ENCODE measurements at regions not wholly inside any gene's neighbourhood (a gene's known extent, or its start where the extent isn't known, plus 50 kb on each side); places are given as distances from the start of the nearest gene placed in this dataset.
A peak's percentile ranks its signal among the peaks of the same experiment; 100 is the strongest.

GRCh38 chrX:22666441-22666840, 333.3 kb upstream of the DDX53 start:
- peak in 2 of 7 donors; percentile 4 to 21 for DNase-seq
- Histone ChIP-seq H3K4me3 (no peak overlapping the region), H3K36me3 (replicated peaks in 1 of 2) (no peaks in the 10 kb centered on the region), H3K27me3 (no peaks in the 10 kb centered on the region), H3K4me1 (replicated peaks in 1 of 2) (no peaks in the 10 kb centered on the region), H3K9me3 (replicated peaks in 1 of 3) (no peaks in the 10 kb centered on the region), H3K27ac (no peak overlapping the region)
- intact Hi-C loops (cut with DNase I) = no loop called here
- 13 to 22% (median 21%) methylated on average over 6 to 9 of the region's 9 CpGs for WGBS, 4 donors
- no peak for TF ChIP-seq POLR2A (IDR thresholded peaks at IDR 0.05)
- TF ChIP-seq CTCF (IDR thresholded peaks at IDR 0.05) = no peak

DNA sequence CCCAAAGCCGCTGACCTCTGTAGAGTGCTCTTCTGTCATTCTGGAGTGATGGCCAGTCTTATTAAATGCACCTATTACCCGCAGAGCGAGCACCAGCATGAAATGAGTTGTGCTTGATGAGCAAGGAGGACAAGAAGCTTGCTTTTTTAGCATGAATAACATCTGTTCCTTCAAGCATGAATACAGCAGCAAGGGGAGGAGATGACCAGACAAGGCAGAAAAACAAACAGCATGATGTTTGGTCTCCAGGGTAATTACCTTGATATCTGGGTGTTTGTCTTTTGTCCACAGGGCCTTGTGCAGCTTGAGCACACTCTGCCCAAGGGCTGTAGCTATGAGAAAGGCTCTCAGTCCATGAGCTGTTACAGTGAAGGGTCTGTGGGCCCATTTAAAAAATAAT, 324.8 kb upstream of the DDX53 start:
- WGBS, 4 donors = 46 to 81% (median 59%) methylated on average over 3 of the region's 3 CpGs
- Histone ChIP-seq H3K4me1 (replicated peaks in 1 of 2) (no peaks in the 10 kb centered on the region), H3K27ac (no peak overlapping the region), H3K36me3 (replicated peaks in 1 of 2) (no peaks in the 10 kb centered on the region), H3K4me3 (no peak overlapping the region), H3K27me3 (peaks cover 5% of the 10 kb centered on the region), H3K9me3 (replicated peaks in 1 of 3) (no peaks in the 10 kb centered on the region)
- no peak for TF ChIP-seq POLR2A (IDR thresholded peaks at IDR 0.05)
- no peak for TF ChIP-seq CTCF (IDR thresholded peaks at IDR 0.05)
- intact Hi-C loops (cut with DNase I) = no loop called here
- DNase-seq = no peak

DNA sequence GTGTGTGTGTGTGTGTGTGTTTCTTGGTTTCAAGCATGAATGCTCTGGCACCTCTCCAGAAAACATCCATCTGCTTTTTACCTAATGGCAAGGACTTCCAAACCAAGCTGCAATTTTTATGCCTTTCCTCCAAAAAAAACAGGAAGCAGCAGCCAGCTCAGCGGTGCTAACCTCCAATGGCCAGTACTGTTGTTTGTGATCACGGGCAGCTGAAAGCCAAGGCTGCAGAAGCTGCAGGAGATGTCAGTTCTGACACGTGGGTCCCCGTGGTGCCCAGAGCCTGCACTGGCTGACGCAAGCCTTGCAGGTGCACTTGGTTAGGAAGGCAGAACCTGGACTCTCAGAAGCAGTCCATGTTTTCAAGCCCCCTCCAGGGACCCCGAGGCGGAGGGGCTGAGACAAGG, 313.6 kb upstream of the DDX53 start:
- Histone ChIP-seq H3K9me3 (replicated peaks in 1 of 3) (no peaks in the 10 kb centered on the region), H3K27me3 (no peaks in the 10 kb centered on the region), H3K36me3 (replicated peaks in 1 of 2) (no peaks in the 10 kb centered on the region), H3K4me3 (no peak overlapping the region), H3K27ac (peak overlapping the region in 1 of 5 donors; percentile 14), H3K4me1 (replicated peaks in 1 of 2) (no peaks in the 10 kb centered on the region)
- 20 to 37% (median 30%) methylated on average over 3 to 7 of the region's 7 CpGs for WGBS, 4 donors
- no peak for TF ChIP-seq POLR2A (IDR thresholded peaks at IDR 0.05)
- no peak for TF ChIP-seq CTCF (IDR thresholded peaks at IDR 0.05)
- intact Hi-C loops (cut with DNase I) = no loop called here
- peak in 6 of 7 donors; percentile 11 to 72 (median 18) for DNase-seq

GRCh38 chrX:22689290-22689689, 310.5 kb upstream of the DDX53 start:
- Histone ChIP-seq H3K4me1 (replicated peaks in 1 of 2) (no peaks in the 10 kb centered on the region), H3K27ac (no peak overlapping the region), H3K36me3 (replicated peaks in 1 of 2) (no peaks in the 10 kb centered on the region), H3K27me3 (no peaks in the 10 kb centered on the region), H3K9me3 (replicated peaks in 1 of 3) (no peaks in the 10 kb centered on the region), H3K4me3 (no peak overlapping the region)
- intact Hi-C loops (cut with DNase I) = no loop called here
- no peak for DNase-seq
- TF ChIP-seq POLR2A (IDR thresholded peaks at IDR 0.05) (no peak), CTCF (IDR thresholded peaks at IDR 0.05) (no peak)

Data from adrenal gland (tissue), 9 donors.